HUDEP-2 (cell line): ENCODE measurements at regions not wholly inside any gene's neighbourhood (a gene's known extent, or its start where the extent isn't known, plus 50 kb on each side); places are given as distances from the start of the nearest gene placed in this dataset.

Source experiments
- DNase-seq, 76 experiments: peaks; one replicate each; lab custom pipeline; 2025; ENCODE audit not compliant: unreplicated experiment in 76 of 76; lab: John Stamatoyannopoulos, UW

DNA sequence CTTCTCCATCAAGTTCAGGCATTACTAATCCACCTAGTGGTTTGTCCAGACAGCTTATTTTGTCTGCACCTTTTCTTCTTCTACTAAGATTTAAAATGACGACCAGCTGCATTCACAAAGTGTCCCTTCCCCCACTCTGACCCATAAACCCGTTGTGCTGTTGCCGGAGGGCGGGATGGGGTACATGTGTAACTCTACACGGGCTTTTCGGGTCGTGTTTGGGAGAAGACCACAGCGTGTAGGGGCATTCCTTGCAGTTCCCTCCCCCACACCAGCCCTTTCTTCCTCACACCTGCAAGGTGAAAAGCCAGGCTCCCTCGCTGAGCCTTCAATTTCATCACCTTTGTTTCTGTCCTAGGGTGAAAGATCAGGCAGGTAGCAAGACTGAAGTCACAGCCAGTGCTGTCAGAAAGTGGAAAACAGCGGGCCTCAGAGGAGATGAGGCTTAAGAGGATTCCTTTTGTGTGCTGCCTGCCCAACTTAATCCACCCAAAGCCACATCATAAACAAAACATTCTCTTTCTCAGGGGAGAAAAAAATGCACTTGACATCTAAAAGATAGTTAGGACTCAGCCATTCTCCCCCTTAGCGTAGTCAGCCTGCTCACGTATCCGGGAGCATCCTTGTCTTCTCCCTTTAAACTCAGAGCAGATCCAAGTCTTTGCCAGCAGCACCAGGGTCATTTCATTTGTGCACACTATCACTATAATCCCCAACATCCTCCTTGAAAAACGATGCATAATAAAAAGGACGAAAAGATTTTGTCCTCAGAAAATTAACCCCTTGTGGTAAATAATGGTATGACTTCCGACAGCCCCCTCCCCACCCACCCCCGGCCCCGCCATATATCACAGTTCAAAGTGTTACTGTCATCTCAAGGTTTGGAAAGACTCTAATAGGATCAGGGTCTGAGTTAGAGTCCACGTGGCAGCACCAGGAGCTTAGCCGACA, 599.0 kb downstream of the RAB28 start:
- DNase-seq, result no peak

DNA sequence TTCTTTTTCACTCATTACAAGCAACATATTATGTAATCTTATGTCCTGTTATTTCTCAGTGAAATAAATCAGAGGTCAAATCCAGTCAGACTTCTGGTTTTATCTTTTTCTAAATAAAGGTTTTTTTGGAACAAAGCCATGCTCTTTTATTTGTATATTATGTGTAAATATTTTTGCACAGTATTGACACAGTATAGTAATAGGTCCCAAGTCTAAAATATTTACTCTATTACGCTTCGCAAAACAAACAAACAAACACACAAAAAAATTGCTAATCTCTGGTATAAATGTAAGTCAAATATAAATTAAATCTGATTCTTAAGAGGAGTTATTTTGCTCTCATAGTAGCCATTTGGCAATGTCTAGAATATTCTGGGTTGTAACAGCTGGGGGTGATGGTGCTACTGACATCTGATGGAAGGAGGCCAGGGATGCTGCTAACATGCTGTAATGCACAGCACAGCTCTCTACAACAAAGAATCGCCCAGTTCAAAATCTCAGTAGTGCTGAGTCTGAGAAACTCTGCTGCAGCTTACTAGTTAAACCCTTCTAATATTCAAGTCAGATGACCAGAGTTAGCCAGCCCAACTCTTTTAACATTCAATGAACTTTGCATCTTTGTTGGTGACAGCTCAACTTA, 602.1 kb downstream of the RAB28 start:
- DNase-seq, result no peak

DNA sequence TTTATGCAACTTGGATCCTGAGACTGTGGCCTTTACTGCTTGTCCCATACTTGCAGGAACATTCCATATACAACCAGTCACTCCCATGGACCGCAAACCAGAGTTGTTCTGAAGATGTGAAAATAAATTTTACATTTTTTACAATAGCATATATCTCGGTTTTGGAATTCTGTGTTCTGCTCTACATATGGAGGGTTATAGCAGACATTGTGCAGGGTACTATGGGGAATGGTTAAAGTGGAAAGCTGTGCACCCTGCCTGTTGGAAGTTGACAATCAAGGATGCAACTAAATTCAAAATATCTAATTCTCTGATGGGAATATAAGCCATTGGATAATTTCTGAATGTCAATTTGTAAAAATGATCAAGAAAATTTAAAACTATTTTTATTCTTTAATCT, 603.3 kb downstream of the RAB28 start:
- DNase-seq, result no peak

DNA sequence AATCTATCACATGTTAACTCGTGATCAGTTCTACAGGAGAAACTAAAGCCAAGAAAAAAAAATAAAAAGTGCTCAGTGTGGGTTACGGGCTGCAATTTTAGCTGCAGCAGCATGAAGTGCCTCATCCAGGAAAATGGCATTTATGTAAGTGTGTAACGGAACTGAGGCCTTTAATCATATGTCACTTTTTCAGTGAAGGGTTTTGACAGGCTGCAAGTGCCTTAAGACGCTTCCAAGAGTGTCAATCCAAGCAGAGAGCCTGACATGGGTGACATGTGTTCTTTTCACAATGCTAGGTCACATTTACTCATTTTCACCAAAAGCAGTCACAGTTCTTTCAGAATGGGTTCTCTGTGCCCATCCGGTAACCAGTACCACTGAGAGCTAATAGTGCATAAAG, 604.6 kb downstream of the RAB28 start:
- DNase-seq, result no peak

DNA sequence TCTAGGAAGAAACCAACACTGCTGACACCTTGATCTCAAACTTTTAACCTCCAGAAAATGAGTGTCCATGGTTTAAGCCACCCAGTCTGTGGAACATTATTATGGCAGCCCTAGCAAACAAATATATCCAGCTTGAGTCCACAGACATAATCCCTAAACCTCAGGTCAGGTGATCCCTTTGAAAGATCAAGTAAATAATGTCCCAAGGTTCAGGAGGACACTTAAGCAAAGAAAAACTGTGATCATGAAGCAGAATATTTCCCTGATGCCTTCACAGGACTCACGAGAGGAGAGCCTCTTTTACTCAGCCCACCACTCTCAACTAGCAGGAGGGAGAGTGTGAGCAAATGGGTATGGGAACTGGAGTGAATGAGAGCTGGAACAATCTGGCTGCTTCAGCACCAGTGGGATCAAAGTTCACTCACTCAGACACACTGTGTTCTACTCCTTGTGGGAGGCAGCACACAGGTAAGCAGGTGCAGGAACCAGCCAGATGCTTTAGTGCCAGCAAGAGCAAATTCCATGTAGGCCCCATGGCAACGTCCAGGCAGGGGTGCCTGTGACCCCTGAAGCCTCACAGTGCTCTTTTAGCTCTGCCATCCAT, 608.4 kb downstream of the RAB28 start:
- DNase-seq, result no peak

DNA sequence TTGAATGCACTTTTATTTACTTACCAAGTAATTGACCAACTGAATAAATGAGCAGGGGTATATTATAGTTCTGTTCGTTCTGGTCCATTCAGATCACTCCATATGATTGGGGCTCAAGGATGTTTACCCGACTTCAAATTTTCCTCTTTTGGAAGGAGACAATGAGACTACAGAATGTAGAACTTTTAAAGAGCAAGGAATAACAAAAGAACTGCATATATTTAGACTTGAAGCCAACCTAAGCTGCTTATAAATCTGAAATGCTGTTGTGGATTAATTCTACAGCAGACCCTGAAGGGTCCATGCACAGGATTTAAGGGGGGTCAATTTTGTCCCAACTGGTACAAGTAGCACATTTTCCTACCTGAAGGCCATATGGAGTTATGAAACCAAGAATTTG, 610.8 kb downstream of the RAB28 start:
- DNase-seq, result no peak

DNA sequence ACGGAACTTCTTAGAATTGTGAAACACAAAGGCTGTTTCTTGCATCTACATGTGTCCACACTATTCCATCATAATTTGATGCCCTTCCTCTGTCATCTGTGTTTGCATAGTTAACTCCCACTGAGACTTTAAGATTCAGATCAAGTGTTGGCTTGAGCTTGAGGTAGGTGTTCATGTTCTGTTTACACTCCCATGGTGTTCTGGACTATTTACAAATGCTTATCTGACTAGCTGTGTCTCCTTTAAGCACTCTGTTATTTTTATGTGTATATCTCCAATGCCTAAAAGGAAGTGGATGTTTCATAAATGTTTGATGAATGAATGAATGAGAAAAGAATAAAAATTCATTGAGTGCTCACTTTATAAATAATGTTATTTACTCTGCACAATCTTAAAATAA, 622.7 kb downstream of the RAB28 start:
- no peak for DNase-seq

DNA sequence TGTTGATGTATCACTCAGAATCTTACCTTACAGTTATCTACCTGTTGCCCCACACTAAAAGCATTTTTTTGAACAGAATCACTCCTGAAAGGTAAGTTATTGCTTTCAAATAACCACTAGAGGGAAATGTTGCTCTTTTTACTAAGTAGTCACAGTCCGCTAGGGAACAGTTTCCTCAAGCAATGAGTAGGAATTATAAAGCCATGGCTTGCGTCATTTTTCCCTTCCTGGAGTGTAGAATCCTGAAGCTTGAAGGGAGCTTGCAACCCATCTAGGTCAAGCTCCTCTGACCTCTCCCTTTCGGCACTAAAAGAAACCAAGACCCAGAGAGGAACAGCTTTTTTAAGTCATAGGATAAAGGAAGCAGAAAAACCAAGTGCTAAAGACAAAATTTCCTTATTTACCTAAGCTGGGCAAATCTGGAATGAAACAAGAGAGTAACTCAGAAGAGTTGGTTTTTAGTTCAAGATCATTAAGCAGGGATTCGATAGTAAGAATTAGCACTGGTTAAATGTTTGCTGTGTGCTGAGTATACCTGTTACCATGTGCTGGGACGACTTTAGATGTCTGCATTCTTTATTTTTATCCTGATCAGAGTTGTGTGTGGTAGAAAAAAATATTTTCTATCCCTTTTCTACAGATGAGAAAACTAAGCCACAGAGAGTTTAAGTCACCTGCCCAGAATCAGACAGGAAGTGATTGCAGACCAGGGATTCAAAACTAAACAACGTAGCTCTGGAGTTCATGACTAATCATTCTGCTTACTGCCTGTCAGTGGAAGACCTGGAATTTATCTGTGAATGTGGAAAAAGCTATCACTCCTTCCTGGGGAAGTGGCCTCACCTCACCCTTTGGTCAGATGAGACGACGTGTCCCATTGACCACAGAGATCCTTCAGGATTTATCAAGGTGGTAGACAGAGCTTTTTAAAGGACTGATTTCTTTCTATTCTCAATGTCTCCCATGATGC, 631.5 kb downstream of the RAB28 start:
- DNase-seq, result peak in 4 of 76 experiments; percentile 3 to 9 (median 6)

DNA sequence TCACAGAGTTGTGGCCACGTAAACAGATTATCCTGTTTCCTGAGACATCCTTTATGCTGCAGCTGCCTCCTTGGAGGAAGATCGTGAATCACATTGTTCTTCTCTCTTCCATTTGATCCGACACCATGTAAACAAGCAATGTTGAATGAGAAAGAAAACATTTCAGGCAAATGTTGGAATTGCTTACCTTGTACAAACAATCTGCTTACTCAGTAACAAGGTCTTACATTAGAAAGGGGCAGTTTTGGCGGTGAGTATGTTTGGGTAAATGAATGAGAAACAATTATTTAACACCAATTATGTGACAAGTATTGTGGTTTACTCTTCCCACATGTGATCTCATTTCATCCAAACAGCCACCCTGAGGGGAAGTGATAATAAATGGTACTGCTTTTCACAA, 637.8 kb downstream of the RAB28 start:
- no peak for DNase-seq

DNA sequence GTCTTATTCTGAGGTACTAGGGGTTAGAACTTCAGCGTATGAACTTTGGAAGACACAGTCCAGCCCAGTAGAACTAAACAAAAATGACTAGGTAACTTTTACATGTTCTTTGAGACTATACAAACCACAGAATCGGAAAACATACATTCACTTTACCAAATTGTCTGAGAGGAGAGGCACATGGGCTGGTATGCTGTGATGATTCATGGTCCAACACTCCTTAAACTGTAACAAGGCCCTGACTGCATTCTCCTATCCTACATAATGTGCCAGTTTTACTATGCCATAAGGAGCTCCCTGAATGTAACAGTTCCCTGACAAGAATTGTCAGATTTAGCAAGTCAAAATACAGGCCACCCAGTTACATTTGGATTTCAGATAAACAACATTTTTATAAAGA, 640.0 kb downstream of the RAB28 start:
- DNase-seq, result no peak

DNA sequence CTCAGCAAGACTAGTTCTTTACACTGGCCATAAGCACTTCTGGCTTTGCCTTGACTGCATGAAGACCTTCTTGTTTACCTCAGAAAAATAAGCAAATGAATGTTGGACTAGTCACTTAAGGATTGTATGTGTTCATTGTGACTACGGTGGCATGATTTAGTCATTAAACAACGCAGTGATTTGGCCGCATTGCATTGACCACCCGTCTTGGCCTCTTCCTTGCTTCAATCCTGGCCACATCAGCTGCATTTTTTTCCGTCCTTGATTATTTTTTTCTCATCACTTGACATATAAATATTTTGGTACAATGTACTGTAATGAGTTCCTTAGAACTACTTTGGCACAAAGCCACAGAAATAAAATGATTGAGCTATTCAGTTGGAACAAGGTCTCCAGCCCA, 656.2 kb downstream of the RAB28 start:
- DNase-seq, result no peak

DNA sequence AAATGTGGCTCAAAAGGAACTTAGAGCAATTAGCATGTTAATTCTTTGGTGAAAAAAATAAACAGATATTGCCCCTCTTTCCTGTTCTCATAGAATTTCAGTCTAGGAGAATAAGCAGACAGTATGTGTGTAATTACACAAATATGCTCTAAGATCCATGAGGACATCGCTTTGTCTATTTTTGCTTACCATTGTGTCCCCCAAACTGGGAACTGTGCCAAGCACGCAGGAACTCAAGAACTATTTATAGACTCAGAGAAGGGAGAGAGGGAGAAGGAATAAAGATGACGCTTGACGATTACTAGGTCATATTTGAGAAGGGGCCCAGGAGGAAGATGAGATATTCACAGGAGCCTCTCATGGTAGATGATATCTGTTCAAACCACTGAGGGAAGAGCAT, 692.6 kb downstream of the RAB28 start:
- DNase-seq, result no peak

DNA sequence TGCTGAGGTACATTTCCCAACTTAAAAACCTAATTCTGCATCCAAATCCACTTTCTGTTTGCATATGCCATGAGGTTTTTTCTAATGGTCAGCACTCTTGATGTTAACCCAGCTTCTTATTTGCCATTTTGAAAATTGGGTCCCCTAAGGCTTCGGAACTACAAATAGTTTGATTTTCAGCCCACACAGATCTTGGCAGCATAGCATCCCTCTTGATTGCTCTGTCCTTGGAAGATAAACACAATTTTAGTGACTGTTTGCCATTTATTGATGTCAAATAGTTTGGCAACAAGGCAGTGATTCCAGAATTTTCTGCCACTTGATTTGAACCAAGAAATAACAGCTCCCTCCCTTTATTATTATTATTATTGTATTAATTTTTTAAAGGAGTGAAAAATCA, 696.9 kb downstream of the RAB28 start:
- DNase-seq, result no peak

DNA sequence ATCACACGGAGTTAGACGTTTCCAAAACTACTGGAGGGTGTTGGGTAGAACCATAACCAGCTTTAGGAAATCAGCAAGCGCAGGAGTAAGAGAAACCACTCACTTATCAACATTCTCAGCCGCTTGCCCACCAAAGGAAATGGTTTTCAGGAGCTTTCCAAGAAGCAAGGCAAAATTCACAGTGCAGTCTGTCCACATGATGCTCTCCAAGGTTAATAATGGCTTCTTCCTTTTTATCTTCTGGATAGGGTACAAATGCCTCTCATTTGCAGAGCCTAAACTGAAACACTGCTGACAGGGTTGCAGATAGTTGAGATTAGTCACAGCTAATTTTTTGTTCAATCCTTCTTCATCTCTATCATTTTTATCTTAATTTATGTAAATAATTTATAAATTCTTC, 705.4 kb downstream of the RAB28 start:
- DNase-seq, result no peak

DNA sequence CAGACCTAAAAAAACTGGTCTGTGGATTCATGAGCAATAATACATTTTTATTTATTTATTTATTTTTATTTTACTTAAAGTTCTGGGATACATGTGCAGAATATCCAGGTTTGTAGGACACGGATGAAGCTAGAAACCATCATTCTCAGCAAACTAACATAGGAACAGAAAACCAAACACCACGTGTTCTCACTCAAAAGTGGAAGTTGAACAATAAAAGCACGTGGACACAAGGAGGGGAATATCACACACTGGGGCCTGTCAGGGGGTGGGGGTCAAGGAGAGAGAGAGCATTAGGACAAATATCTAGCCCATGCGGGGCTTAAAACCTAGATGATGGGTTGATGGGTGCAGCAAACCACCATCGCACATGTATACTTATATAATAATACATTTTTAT, 705.9 kb downstream of the RAB28 start:
- DNase-seq, result no peak

DNA sequence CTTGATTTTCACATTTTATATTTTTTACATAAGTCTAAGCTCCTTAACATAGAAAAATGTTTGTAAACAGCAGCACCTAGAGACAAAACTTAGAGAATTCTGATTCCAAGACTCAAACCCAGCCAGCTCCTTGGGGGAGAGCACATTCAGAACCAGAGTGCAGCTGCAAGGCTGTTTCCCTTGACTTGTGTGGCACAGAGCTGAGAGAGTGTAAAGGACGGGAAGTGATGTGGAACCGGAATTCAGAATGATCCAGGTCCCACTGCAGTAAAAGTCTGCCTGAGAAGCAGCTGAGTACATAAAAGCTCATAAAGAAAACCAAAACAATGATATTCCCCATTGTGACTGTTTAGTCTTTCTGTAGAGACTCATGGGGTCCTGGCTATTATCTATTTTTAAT, 713.8 kb downstream of the RAB28 start:
- no peak for DNase-seq

DNA sequence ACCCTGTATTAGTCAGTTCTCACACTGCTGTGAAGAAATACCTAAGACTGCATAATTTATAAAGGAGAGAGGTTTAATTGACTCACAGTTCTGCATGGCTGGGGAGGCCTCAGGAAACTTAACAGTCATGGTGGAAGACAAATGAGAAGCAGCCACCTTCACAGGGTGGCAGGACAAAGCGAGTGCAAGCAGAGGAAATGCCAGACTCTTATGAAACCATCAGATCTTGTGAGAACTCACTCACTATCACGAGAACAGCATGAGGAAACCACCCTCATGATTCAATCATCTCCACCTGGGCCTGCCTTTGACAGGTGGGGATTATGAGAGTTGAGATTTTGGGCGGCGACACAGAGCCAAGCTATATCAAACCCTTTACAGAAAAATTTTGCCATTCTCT, 722.4 kb downstream of the RAB28 start:
- DNase-seq, result no peak

DNA sequence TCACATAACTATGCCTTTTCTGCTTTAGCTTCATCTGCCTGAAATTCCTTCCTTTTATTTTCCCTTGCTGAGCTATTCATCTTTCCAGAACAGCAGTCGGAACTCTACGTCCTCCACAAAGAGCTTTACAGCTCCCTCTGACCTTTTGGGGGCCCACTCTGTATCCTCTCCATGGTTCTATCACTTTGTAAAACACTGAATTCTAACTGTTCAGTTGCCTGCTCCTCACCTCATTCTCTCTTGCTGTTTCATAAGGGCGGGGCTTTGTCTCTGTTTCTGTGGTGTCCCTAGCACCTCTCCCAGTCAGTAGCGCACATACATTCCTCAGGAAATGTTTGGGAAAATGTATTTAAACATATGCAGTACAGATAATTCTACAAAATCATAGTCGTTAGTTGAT, 737.0 kb downstream of the RAB28 start:
- DNase-seq, result no peak

DNA sequence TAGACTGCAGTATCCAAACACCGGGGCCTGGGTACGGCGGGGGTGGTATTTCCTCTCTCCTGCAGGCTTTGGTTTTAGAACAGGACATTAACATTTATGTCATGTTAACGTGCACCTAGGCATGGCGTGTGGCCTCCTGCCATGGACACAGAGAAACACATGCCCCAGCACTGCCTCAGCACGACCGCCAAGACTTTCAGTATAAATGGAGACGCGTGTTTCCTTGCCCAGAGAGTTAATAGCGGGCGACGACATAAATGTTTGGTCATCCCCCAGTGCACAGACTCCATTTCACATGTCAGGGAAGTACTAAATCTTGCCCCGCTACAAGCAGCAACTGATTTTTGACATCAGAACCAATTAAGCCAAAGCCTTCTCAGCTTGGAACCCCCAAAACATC, 737.9 kb downstream of the RAB28 start:
- DNase-seq, result no peak

DNA sequence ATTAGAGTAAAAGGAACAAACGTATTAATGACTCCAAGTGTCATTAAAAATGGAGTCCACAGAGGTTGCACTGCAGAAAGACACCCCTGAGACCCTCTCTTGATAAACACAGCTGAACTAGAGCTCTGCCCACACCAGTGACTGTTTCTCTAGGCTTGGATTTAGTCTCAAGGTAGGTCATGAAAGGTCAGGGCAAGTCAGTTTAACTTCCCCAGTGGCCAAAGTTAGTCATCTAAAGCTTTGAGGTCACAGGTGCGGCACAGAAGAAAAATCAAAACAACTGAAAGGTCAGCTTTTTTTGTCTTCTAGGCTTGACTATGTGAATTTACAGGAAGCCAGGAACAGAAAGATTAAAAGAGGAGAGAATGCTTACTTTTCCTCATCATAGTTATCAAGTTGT, 749.6 kb downstream of the RAB28 start:
- DNase-seq, result no peak

DNA sequence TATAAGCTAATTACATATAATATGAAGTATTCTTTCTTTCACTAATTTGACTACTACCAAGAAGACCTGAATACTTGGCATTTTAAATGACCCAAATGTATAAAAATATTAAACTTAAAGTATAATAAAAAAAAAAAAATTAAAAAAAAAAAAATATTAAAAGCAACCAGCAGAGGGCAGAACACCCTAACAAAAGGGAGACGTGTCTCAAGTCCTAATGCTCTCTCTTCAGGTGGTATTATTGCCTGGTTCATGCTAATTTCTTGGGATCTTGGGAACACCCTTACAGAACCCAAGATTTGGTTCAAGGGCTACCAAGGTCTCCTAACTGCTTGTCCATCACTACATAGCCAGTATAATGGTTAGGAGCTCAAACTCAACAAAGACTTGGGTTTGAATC, 754.8 kb downstream of the RAB28 start:
- DNase-seq, result no peak
